ENCODE measurements at regions not wholly inside any gene's neighbourhood (a gene's known extent, or its start where the extent isn't known, plus 50 kb on each side); places are given as distances from the start of the nearest gene placed in this dataset.

- no peak for TF ChIP-seq CTCF (IDR thresholded peaks at IDR 0.05; ENCODE audit: low read depth, low read length)
- H3K4me3 ChIP-seq (replicated peaks in 1 of 2; ENCODE audit: low read depth in 2 of 2, low read length in 2 of 2) = no peak overlapping the region
- no peak for DNase-seq (ENCODE audit: low read depth in 2 of 2)
Observed at GRCh38 chr5:56596155-56596554, 219.2 kb upstream of the MAP3K1 start.

GRCh38 chr5:56595566-56595965 is 219.8 kb upstream of the MAP3K1 start:
- no peak overlapping the region for H3K4me3 ChIP-seq (replicated peaks in 1 of 2; ENCODE audit: low read depth in 2 of 2, low read length in 2 of 2)
- TF ChIP-seq CTCF (IDR thresholded peaks at IDR 0.05; ENCODE audit: low read depth, low read length) = no peak
- no peak for DNase-seq (ENCODE audit: low read depth in 2 of 2)

- DNase-seq (ENCODE audit: low read depth in 2 of 2) = no peak
Observed at GRCh38 chr5:56594792-56595191, 220.6 kb upstream of the MAP3K1 start.

GRCh38 chr5:56591081-56591480 is 224.3 kb upstream of the MAP3K1 start:
- DNase-seq (ENCODE audit: low read depth in 2 of 2) = no peak
- TF ChIP-seq CTCF (IDR thresholded peaks at IDR 0.05; ENCODE audit: low read depth, low read length) = no peak
- H3K4me3 ChIP-seq (replicated peaks in 1 of 2; ENCODE audit: low read depth in 2 of 2, low read length in 2 of 2) = no peak overlapping the region

More at GRCh38 chr5:56594792-56595191, 220.6 kb upstream of the MAP3K1 start:
- no peak overlapping the region for H3K4me3 ChIP-seq (replicated peaks in 1 of 2; ENCODE audit: low read depth in 2 of 2, low read length in 2 of 2)
- no peak for TF ChIP-seq CTCF (IDR thresholded peaks at IDR 0.05; ENCODE audit: low read depth, low read length)

GRCh38 chr5:56589481-56589860 is 225.9 kb upstream of the MAP3K1 start:
- TF ChIP-seq CTCF (IDR thresholded peaks at IDR 0.05; ENCODE audit: low read depth, low read length) = no peak
- no peak for DNase-seq (ENCODE audit: low read depth in 2 of 2)
- H3K4me3 ChIP-seq (replicated peaks in 1 of 2; ENCODE audit: low read depth in 2 of 2, low read length in 2 of 2) = no peak overlapping the region

GRCh38 chr5:56588636-56589480 is 226.5 kb upstream of the MAP3K1 start:
- no peak for TF ChIP-seq CTCF (IDR thresholded peaks at IDR 0.05; ENCODE audit: low read depth, low read length)
- H3K4me3 ChIP-seq (replicated peaks in 1 of 2; ENCODE audit: low read depth in 2 of 2, low read length in 2 of 2) = no peak overlapping the region
- DNase-seq (ENCODE audit: low read depth in 2 of 2) = no peak

GRCh38 chr5:56588131-56588487 is 227.2 kb upstream of the MAP3K1 start:
- DNase-seq (ENCODE audit: low read depth in 2 of 2) = no peak
- no peak for TF ChIP-seq CTCF (IDR thresholded peaks at IDR 0.05; ENCODE audit: low read depth, low read length)
- H3K4me3 ChIP-seq (replicated peaks in 1 of 2; ENCODE audit: low read depth in 2 of 2, low read length in 2 of 2) = no peak overlapping the region
